GM12892 (cell line): ENCODE measurements at regions not wholly inside any gene's neighbourhood (a gene's known extent, or its start where the extent isn't known, plus 50 kb on each side); places are given as distances from the start of the nearest gene placed in this dataset.

ENCODE experiments used
- POLR2A ChIP-seq: IDR thresholded peaks from 2 replicates; pipeline ENCODE4 v1.6.1; 2011; ENCODE audit warnings: low read depth, low read length, control low read depth
- POLR2AphosphoS5 ChIP-seq: IDR thresholded peaks from 2 replicates; pipeline ENCODE4 v1.6.1; 2011; ENCODE audit warnings: low read depth, low read length, control low read depth
- TAF1 ChIP-seq: IDR thresholded peaks from 2 replicates; pipeline ENCODE4 v1.6.1; 2011; ENCODE audit warnings: low read depth, mild to moderate bottlenecking, control low read depth, low read length, borderline replicate concordance

GRCh38 chr2:18799397-18799796 lies 210.0 kb upstream of the NT5C1B start:
- no peak for TF ChIP-seq POLR2AphosphoS5
- no peak for TF ChIP-seq POLR2A
- TF ChIP-seq TAF1, result no peak
